HEK293 (cell line): ENCODE measurements at regions not wholly inside any gene's neighbourhood (a gene's known extent, or its start where the extent isn't known, plus 50 kb on each side); places are given as distances from the start of the nearest gene placed in this dataset.

ENCODE experiments used
- MYNN ChIP-seq: fragments of 450-650 bp; formaldehyde crosslinking; IDR thresholded peaks from 2 replicates; pipeline ENCODE4 v1.5.1; 2016; ENCODE audit warnings: missing biosample characterization, missing genetic modification characterization, borderline replicate concordance
- MZF1 ChIP-seq: fragments of 450-650 bp; formaldehyde crosslinking; IDR thresholded peaks from 2 replicates; pipeline ENCODE4 v1.5.1; 2017; ENCODE audit warnings: missing biosample characterization, missing genetic modification characterization, borderline replicate concordance
- SP3 ChIP-seq: fragments of 450-650 bp; formaldehyde crosslinking; IDR thresholded peaks from 2 replicates; pipeline ENCODE4 v1.5.1; 2016; ENCODE audit warnings: missing biosample characterization, missing genetic modification characterization
- ZNF133 ChIP-seq: fragments of 450-650 bp; formaldehyde crosslinking; IDR thresholded peaks from 2 replicates; pipeline ENCODE4 v1.5.1; 2016; ENCODE audit warnings: missing biosample characterization, missing genetic modification characterization
- ZNF140 ChIP-seq: fragments of 450-650 bp; formaldehyde crosslinking; IDR thresholded peaks from 2 replicates; pipeline ENCODE4 v1.5.1; 2016; ENCODE audit warnings: missing biosample characterization, missing genetic modification characterization
- ZNF302 ChIP-seq: fragments of 450-650 bp; formaldehyde crosslinking; IDR thresholded peaks from 2 replicates; pipeline ENCODE4 v1.5.1; 2016; ENCODE audit warnings: missing biosample characterization, missing genetic modification characterization, low read depth
- ZNF350 ChIP-seq: fragments of 450-650 bp; formaldehyde crosslinking; IDR thresholded peaks from 2 replicates; pipeline ENCODE4 v1.5.0; 2017; ENCODE audit warnings: missing biosample characterization, mild to moderate bottlenecking, missing genetic modification characterization
- ZNF544 ChIP-seq: fragments of 450-650 bp; formaldehyde crosslinking; IDR thresholded peaks from 2 replicates; pipeline ENCODE4 v1.5.0; 2017; ENCODE audit warnings: missing biosample characterization, missing genetic modification characterization
- ZNF707 ChIP-seq: fragments of 450-650 bp; formaldehyde crosslinking; IDR thresholded peaks from 2 replicates; pipeline ENCODE4 v1.5.1; 2016; ENCODE audit warnings: missing biosample characterization, missing genetic modification characterization
- TF ChIP-seq, protein P1 (sequence below): fragments of 450-650 bp; formaldehyde crosslinking; IDR thresholded peaks from 2 replicates; pipeline ENCODE4 v1.5.1; 2016; ENCODE audit warnings: missing biosample characterization, missing genetic modification characterization
- TF ChIP-seq, protein P2 (sequence below): fragments of 450-650 bp; formaldehyde crosslinking; conservative IDR thresholded peaks from 2 replicates; pipeline ENCODE4 v1.5.1; 2016; ENCODE audit warnings: low read depth, missing biosample characterization, missing genetic modification characterization
- TF ChIP-seq, protein P3 (sequence below): fragments of 450-650 bp; formaldehyde crosslinking; IDR thresholded peaks from 2 replicates; pipeline ENCODE4 v1.5.0; 2017; ENCODE audit warnings: missing biosample characterization, missing genetic modification characterization, borderline replicate concordance

DNA sequence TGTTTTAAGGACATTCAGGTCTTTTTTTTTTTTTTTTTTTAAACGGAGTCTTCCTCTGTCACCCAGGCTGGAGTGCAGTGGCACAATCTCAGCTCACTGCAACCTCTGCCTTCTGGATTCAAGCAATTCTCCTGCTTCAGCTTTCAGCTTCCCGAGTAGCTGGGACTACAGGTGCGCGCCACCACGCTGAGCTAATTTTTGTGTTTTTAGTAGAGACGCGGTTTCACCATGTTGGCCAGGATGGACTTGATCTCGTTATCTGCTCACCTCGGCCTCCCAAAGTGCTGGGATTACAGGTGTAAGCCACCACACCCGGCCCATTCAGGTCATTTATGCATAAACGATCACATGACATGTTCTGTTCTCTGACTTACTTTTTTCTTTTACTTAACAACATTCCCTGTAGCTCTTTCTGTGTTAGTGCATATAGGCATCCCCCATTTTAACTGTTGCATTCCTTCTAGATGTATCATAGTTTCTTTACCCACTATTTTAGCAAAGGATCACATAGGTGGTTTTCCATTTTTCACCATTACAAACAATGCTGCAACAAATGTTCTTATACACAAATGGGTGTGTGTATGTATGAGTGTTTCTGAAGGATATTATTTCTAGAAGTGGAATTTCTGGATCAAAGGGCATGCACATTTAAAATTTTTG, 74.2 kb downstream of the ARF6 start:
- TF ChIP-seq SP3 (tag by site-specific recombination) (no peak), ZNF544 (tag by site-specific recombination) (no peak), ZNF302 (tag by site-specific recombination) (no peak), ZNF140 (tag by site-specific recombination) (no peak), MZF1 (no peak), MYNN (tag by site-specific recombination) (no peak), ZNF350 (tag by site-specific recombination) (no peak), ZNF707 (no peak), ZNF133 (tag by site-specific recombination) (no peak)
- TF ChIP-seq, protein P1, sequence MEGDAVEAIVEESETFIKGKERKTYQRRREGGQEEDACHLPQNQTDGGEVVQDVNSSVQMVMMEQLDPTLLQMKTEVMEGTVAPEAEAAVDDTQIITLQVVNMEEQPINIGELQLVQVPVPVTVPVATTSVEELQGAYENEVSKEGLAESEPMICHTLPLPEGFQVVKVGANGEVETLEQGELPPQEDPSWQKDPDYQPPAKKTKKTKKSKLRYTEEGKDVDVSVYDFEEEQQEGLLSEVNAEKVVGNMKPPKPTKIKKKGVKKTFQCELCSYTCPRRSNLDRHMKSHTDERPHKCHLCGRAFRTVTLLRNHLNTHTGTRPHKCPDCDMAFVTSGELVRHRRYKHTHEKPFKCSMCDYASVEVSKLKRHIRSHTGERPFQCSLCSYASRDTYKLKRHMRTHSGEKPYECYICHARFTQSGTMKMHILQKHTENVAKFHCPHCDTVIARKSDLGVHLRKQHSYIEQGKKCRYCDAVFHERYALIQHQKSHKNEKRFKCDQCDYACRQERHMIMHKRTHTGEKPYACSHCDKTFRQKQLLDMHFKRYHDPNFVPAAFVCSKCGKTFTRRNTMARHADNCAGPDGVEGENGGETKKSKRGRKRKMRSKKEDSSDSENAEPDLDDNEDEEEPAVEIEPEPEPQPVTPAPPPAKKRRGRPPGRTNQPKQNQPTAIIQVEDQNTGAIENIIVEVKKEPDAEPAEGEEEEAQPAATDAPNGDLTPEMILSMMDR (tag by site-specific recombination): no peak
- TF ChIP-seq, protein P2, sequence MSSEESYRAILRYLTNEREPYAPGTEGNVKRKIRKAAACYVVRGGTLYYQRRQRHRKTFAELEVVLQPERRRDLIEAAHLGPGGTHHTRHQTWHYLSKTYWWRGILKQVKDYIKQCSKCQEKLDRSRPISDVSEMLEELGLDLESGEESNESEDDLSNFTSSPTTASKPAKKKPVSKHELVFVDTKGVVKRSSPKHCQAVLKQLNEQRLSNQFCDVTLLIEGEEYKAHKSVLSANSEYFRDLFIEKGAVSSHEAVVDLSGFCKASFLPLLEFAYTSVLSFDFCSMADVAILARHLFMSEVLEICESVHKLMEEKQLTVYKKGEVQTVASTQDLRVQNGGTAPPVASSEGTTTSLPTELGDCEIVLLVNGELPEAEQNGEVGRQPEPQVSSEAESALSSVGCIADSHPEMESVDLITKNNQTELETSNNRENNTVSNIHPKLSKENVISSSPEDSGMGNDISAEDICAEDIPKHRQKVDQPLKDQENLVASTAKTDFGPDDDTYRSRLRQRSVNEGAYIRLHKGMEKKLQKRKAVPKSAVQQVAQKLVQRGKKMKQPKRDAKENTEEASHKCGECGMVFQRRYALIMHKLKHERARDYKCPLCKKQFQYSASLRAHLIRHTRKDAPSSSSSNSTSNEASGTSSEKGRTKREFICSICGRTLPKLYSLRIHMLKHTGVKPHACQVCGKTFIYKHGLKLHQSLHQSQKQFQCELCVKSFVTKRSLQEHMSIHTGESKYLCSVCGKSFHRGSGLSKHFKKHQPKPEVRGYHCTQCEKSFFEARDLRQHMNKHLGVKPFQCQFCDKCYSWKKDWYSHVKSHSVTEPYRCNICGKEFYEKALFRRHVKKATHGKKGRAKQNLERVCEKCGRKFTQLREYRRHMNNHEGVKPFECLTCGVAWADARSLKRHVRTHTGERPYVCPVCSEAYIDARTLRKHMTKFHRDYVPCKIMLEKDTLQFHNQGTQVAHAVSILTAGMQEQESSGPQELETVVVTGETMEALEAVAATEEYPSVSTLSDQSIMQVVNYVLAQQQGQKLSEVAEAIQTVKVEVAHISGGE (tag by site-specific recombination): no peak
- TF ChIP-seq, protein P3, sequence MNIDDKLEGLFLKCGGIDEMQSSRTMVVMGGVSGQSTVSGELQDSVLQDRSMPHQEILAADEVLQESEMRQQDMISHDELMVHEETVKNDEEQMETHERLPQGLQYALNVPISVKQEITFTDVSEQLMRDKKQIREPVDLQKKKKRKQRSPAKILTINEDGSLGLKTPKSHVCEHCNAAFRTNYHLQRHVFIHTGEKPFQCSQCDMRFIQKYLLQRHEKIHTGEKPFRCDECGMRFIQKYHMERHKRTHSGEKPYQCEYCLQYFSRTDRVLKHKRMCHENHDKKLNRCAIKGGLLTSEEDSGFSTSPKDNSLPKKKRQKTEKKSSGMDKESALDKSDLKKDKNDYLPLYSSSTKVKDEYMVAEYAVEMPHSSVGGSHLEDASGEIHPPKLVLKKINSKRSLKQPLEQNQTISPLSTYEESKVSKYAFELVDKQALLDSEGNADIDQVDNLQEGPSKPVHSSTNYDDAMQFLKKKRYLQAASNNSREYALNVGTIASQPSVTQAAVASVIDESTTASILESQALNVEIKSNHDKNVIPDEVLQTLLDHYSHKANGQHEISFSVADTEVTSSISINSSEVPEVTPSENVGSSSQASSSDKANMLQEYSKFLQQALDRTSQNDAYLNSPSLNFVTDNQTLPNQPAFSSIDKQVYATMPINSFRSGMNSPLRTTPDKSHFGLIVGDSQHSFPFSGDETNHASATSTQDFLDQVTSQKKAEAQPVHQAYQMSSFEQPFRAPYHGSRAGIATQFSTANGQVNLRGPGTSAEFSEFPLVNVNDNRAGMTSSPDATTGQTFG: no peak
